HUES6 (cell line): ENCODE measurements at regions not wholly inside any gene's neighbourhood (a gene's known extent, or its start where the extent isn't known, plus 50 kb on each side); places are given as distances from the start of the nearest gene placed in this dataset.

ENCODE experiments used
- H3K27ac ChIP-seq: 2 replicates; pipeline ENCODE4 v1.7.0; 2013; ENCODE audit warnings: low read depth, mild to moderate bottlenecking, low read length, inconsistent platforms
- H3K27me3 ChIP-seq: 2 replicates; pipeline ENCODE4 v1.6.1; 2013; ENCODE audit warnings: low read length; ENCODE audit not compliant: control insufficient read depth, insufficient read depth
- H3K36me3 ChIP-seq: 2 replicates; pipeline ENCODE4 v1.6.1; 2013; ENCODE audit warnings: low read length; ENCODE audit not compliant: control insufficient read depth, insufficient read depth
- H3K4me1 ChIP-seq: 2 replicates; pipeline ENCODE4 v1.6.1; 2013; ENCODE audit warnings: low read length; ENCODE audit not compliant: control insufficient read depth, insufficient read depth
- H3K4me3 ChIP-seq: 2 replicates; pipeline ENCODE4 v1.5.1; 2013; ENCODE audit warnings: low read depth, low read length
- H3K9ac ChIP-seq: one replicate; pipeline ENCODE4 v1.6.1; 2013; ENCODE audit warnings: mild to moderate bottlenecking, low read length
- H3K9me3 ChIP-seq: 2 replicates; pipeline ENCODE4 v1.6.1; 2013; ENCODE audit warnings: low read depth, low read length; ENCODE audit not compliant: control insufficient read depth, insufficient read depth

DNA sequence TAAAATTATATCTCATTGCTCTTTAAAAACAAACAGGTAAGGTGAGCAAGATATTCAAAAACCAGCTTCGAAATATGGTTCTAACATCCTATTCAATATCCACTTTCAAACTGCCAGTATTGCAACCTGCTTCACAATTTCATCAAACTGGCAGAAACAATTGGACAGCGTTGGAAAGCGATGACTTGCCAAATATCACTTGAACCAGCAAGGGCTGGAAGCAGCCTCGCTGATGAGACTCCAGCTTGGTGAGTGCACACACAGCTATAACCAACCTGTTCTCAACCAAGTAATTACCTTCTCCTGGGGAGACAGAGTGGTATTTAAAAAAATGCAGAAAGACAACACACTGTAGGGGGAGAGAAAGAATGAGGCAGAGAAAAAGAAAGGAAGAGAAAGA lies 155.8 kb upstream of the RAI2 start:
- peaks cover 13% of the 10 kb centered on the region; the same call in 1 of the 2 replicates for H3K4me1 ChIP-seq
- H3K27ac ChIP-seq: no peak overlapping the region
- no peak overlapping the region for H3K4me3 ChIP-seq
- no peaks in the 10 kb centered on the region for H3K36me3 ChIP-seq
- peaks cover 5% of the 10 kb centered on the region; the same call in 1 of the 2 replicates for H3K27me3 ChIP-seq
- H3K9ac ChIP-seq: no peak overlapping the region
- no peaks in the 10 kb centered on the region for H3K9me3 ChIP-seq

DNA sequence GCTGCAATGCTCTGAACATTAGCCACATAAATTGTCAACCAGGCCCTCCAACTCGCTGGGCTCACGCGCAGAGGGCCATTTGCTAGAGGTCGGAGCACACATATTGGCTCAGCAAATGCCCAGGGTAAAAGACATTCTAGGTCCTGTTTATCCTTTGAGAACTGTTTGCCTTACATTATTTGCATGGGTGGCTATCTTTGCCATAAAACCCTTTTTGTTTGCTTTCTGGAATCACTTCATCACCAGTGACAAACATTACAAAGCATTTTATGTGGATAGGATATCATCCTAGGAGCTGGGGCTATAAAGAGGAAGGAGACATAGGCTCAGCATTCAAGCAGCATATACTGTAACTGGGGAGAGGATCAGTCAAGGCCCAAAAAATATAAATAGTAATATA lies 149.2 kb upstream of the RAI2 start:
- Histone ChIP-seq H3K36me3 (no peaks in the 10 kb centered on the region), H3K27me3 (peaks cover 4% of the 10 kb centered on the region; the same call in 1 of the 2 replicates), H3K4me1 (no peaks in the 10 kb centered on the region), H3K9ac (no peak overlapping the region), H3K27ac (no peak overlapping the region), H3K4me3 (no peak overlapping the region), H3K9me3 (no peaks in the 10 kb centered on the region)

- H3K9ac ChIP-seq: no peak overlapping the region
- peaks cover 7% of the 10 kb centered on the region; the same call in 1 of the 2 replicates for H3K27me3 ChIP-seq
- peaks cover 5% of the 10 kb centered on the region; the same call in 1 of the 2 replicates for H3K4me1 ChIP-seq
- H3K27ac ChIP-seq: no peak overlapping the region
- H3K9me3 ChIP-seq: no peaks in the 10 kb centered on the region
- H3K4me3 ChIP-seq: no peak overlapping the region
- no peaks in the 10 kb centered on the region for H3K36me3 ChIP-seq
Observed at GRCh38 chrX:18003876-18004275, 142.8 kb upstream of the RAI2 start.

- H3K27me3 ChIP-seq: peaks cover 6% of the 10 kb centered on the region; the same call in 1 of the 2 replicates
- no peak overlapping the region for H3K9ac ChIP-seq
- H3K4me1 ChIP-seq: peaks cover 7% of the 10 kb centered on the region; the same call in 1 of the 2 replicates
- H3K27ac ChIP-seq: no peak overlapping the region
- no peaks in the 10 kb centered on the region for H3K9me3 ChIP-seq
- no peak overlapping the region for H3K4me3 ChIP-seq
- H3K36me3 ChIP-seq: no peaks in the 10 kb centered on the region
Observed at GRCh38 chrX:18002791-18003190, 141.7 kb upstream of the RAI2 start.

DNA sequence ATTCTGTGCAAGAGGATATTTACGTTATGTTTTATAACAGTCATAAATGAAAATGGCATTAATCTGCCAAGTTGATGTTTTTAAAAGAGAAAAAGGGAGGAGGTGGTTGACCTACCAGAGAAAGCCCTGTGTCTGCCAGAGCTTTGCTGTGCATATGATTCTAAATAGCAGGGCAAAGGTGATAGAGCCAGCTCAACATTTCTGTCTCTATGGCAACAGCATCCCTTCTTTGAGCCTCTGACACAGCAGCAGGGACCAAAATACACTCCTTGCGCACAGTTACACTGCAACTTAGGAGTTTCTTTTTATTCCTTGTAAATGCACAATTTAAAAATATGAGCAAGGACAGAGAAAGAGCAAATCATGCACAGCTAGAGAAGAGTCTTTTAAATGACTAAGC lies 133.3 kb upstream of the RAI2 start:
- Histone ChIP-seq H3K4me3 (no peak overlapping the region), H3K4me1 (peaks cover 7% of the 10 kb centered on the region; the same call in 1 of the 2 replicates), H3K36me3 (no peaks in the 10 kb centered on the region), H3K27me3 (peaks cover 16% of the 10 kb centered on the region; the same call in 1 of the 2 replicates), H3K9me3 (no peaks in the 10 kb centered on the region), H3K27ac (no peak overlapping the region), H3K9ac (no peak overlapping the region)

DNA sequence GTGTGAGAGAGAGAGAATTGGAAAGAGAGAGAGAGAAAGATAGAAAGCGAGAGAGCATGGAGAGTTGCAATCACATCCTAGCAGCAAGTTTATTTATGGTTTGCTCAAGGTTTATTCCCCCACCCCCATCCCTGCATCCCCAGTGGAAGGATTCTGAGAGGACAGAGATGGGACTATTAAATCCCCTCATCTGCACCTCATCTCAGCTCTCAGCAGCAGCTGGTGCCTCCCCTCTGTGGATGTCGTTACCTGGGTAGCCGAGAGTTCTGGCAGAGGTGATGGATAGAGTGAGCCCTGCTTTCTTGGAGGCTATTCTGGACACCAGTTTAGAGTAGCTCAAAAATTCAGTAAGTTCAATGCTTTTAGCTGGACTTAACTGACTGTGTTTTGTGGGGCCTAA lies 132.0 kb upstream of the RAI2 start:
- H3K36me3 ChIP-seq: no peaks in the 10 kb centered on the region
- peaks cover 16% of the 10 kb centered on the region; the same call in 1 of the 2 replicates for H3K27me3 ChIP-seq
- no peak overlapping the region for H3K4me3 ChIP-seq

GRCh38 chrX:17990532-17990931 lies 129.4 kb upstream of the RAI2 start:
- no peaks in the 10 kb centered on the region for H3K4me1 ChIP-seq
- no peaks in the 10 kb centered on the region for H3K36me3 ChIP-seq
- H3K27ac ChIP-seq: no peak overlapping the region
- no peak overlapping the region for H3K9ac ChIP-seq
- H3K9me3 ChIP-seq: no peaks in the 10 kb centered on the region
- peaks cover 20% of the 10 kb centered on the region; the same call in 1 of the 2 replicates for H3K27me3 ChIP-seq
- H3K4me3 ChIP-seq: no peak overlapping the region

More for the DNA sequence above, 132.0 kb upstream of the RAI2 start:
- H3K27ac ChIP-seq: no peak overlapping the region
- no peaks in the 10 kb centered on the region for H3K4me1 ChIP-seq
- no peak overlapping the region for H3K9ac ChIP-seq
- H3K9me3 ChIP-seq: no peaks in the 10 kb centered on the region

DNA sequence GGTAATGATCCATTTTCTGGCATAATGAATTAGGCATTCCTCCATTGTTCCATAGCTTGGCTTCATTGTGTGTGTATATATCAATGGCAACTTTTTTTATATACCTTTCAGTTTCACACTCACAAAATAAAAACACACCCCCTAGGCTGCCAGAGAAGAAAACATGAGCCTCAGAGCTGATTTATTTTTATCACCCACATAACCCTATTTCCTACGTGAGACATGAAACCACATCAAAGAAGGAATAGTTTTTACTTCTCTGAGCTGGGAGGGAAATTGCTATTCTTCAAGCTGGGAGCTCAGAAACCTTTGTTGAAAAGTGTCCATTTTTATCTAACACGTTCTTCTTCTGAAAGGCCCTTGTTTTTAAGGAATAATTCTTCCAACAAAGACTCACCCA lies 126.7 kb upstream of the RAI2 start:
- H3K27me3 ChIP-seq: peaks cover 18% of the 10 kb centered on the region; the same call in 1 of the 2 replicates
- H3K36me3 ChIP-seq: no peaks in the 10 kb centered on the region
- H3K9me3 ChIP-seq: peaks cover 3% of the 10 kb centered on the region; the same call in 1 of the 2 replicates
- no peak overlapping the region for H3K27ac ChIP-seq
- H3K4me3 ChIP-seq: no peak overlapping the region
- H3K4me1 ChIP-seq: no peaks in the 10 kb centered on the region
- no peak overlapping the region for H3K9ac ChIP-seq

GRCh38 chrX:17986977-17987376 lies 125.9 kb upstream of the RAI2 start:
- H3K9me3 ChIP-seq: peaks cover 3% of the 10 kb centered on the region; the same call in 1 of the 2 replicates
- no peak overlapping the region for H3K9ac ChIP-seq
- H3K4me1 ChIP-seq: no peaks in the 10 kb centered on the region
- no peaks in the 10 kb centered on the region for H3K36me3 ChIP-seq
- no peak overlapping the region for H3K4me3 ChIP-seq
- H3K27ac ChIP-seq: no peak overlapping the region
- H3K27me3 ChIP-seq: peaks cover 16% of the 10 kb centered on the region; the same call in 1 of the 2 replicates

DNA sequence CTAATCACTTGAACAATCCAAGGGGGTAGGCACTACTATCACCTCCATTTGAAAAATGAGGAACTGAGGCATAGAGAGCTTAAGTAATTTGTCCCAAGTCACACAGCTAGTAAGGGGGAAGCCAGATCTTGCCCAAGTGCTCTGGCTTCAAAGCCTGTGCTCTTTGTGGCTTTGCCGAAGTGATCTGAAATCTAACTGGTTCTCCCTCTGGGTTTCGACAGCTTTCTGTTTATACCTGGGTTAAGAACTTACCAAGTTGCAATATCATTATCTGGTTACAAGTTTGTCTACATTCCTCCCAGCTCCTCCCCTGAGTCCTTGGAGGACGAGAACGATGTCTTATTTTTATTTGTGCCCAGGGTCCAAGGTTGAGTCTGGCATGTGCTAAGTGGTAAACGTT lies 125.3 kb upstream of the RAI2 start:
- Histone ChIP-seq H3K4me1 (no peaks in the 10 kb centered on the region), H3K4me3 (no peak overlapping the region), H3K27ac (no peak overlapping the region), H3K27me3 (peaks cover 20% of the 10 kb centered on the region; the same call in 1 of the 2 replicates), H3K36me3 (no peaks in the 10 kb centered on the region), H3K9me3 (peaks cover 3% of the 10 kb centered on the region; the same call in 1 of the 2 replicates), H3K9ac (no peak overlapping the region)

GRCh38 chrX:17984415-17984814 lies 123.3 kb upstream of the RAI2 start:
- H3K27ac ChIP-seq: no peak overlapping the region

More at GRCh38 chrX:17984415-17984814, 123.3 kb upstream of the RAI2 start:
- Histone ChIP-seq H3K9ac (no peak overlapping the region), H3K9me3 (peaks cover 3% of the 10 kb centered on the region; the same call in 1 of the 2 replicates), H3K36me3 (no peaks in the 10 kb centered on the region), H3K27me3 (peaks cover 15% of the 10 kb centered on the region; the same call in 1 of the 2 replicates), H3K4me3 (no peak overlapping the region), H3K4me1 (no peaks in the 10 kb centered on the region)
